NCI-H2081 treated with DMSO at 0.1 percent for 48 hours (cell line): ENCODE measurements at regions not wholly inside any gene's neighbourhood (a gene's known extent, or its start where the extent isn't known, plus 50 kb on each side); places are given as distances from the start of the nearest gene placed in this dataset.

Source experiments
- DNase-seq: peaks from one replicate; lab custom pipeline; 2025; lab: John Stamatoyannopoulos, UW

- DNase-seq, result no peak
Observed at GRCh38 chr7:46168231-46168630, 247.2 kb upstream of the IGFBP3 start.

- DNase-seq, result no peak
Observed at GRCh38 chr7:46165276-46165675, 244.2 kb upstream of the IGFBP3 start.

- DNase-seq, result no peak
Observed at GRCh38 chr7:46164629-46165028, 243.6 kb upstream of the IGFBP3 start.

- no peak for DNase-seq
Observed at GRCh38 chr7:46163246-46163645, 242.2 kb upstream of the IGFBP3 start.

- DNase-seq, result no peak
Observed at GRCh38 chr7:46162609-46163008, 241.5 kb upstream of the IGFBP3 start.

- no peak for DNase-seq
Observed at GRCh38 chr7:46160861-46161260, 239.8 kb upstream of the IGFBP3 start.

GRCh38 chr7:46157931-46158330 is 236.9 kb upstream of the IGFBP3 start:
- no peak for DNase-seq

GRCh38 chr7:46157404-46157803 is 236.3 kb upstream of the IGFBP3 start:
- no peak for DNase-seq

GRCh38 chr7:46156853-46157252 is 235.8 kb upstream of the IGFBP3 start:
- no peak for DNase-seq

GRCh38 chr7:46156086-46156485 is 235.0 kb upstream of the IGFBP3 start:
- DNase-seq, result no peak

- DNase-seq, result no peak
Observed at GRCh38 chr7:46155367-46155766, 234.3 kb upstream of the IGFBP3 start.

- DNase-seq, result no peak
Observed at GRCh38 chr7:46153951-46154787, 233.1 kb upstream of the IGFBP3 start.

GRCh38 chr7:46153583-46153950 is 232.5 kb upstream of the IGFBP3 start:
- no peak for DNase-seq

- DNase-seq, result no peak
Observed at GRCh38 chr7:46152696-46153095, 231.6 kb upstream of the IGFBP3 start.

- DNase-seq, result no peak
Observed at GRCh38 chr7:46150721-46151120, 229.6 kb upstream of the IGFBP3 start.

GRCh38 chr7:46150202-46150601 is 229.1 kb upstream of the IGFBP3 start:
- DNase-seq, result no peak

- DNase-seq, result no peak
Observed at GRCh38 chr7:46147871-46148270, 226.8 kb upstream of the IGFBP3 start.

- no peak for DNase-seq
Observed at GRCh38 chr7:46146454-46147255, 225.6 kb upstream of the IGFBP3 start.

GRCh38 chr7:46145412-46145811 is 224.3 kb upstream of the IGFBP3 start:
- no peak for DNase-seq

GRCh38 chr7:46143949-46144917 is 223.2 kb upstream of the IGFBP3 start:
- DNase-seq, result no peak

- no peak for DNase-seq
Observed at GRCh38 chr7:46143421-46143820, 222.3 kb upstream of the IGFBP3 start.

- DNase-seq, result no peak
Observed at GRCh38 chr7:46139079-46139478, 218.0 kb upstream of the IGFBP3 start.
